ENCODE measurements at regions not wholly inside any gene's neighbourhood (a gene's known extent, or its start where the extent isn't known, plus 50 kb on each side); places are given as distances from the start of the nearest gene placed in this dataset.
A peak's percentile ranks its signal among the peaks of the same experiment; 100 is the strongest.

DNA sequence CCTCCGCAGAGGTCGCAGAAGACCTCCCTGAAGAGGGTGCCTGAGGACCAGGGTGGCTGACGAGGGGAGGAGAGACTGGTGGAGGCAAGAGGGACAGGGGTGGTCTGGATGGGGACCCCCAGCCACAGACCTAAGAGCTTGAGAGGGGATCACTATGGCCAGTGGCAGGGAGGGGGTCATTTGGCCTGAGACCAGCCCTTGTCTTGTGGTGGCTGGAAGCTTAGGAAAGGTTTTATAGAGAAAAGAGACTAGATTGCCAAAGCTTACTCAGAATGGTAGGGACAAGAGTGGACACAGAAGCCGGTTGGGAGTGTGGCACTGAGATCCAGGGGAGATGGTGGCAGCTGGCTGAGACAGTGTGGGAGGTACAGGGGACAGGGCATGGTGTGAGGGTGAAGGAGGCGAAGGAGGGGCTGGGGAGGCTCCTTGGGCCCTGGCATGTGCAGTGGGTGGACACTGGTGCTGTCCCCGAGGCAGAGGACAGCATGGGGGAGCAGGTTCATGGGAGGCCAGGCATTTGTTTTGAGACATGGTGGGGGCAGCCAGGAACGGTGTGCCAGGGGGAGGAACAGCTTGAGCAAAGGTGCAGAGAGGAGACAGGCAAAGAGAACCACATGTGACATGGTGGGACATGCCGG, 123.0 kb downstream of the C9orf50 start:
- ChIA-PET CTCF (interaction anchor here (0.6 to 0.7 kb wide), 2 partner anchors 35 to 88 kb away, joined by 3 to 6 read pairs; no protein-coding TSS in a partner anchor), POLR2A (interaction anchor here (0.6 to 4.5 kb wide), 9 partner anchors 11 to 1885 kb away, joined by 3 to 56 read pairs (median 5); no protein-coding TSS in a partner anchor)
- H3K36me3 ChIP-seq (ENCODE audit: control insufficient read depth in 2 of 2, insufficient read depth in 1 of 2, low read length in 2 of 2): no peaks in the 10 kb centered on the region
- H3K9me3 ChIP-seq (ENCODE audit: control insufficient read depth, insufficient read depth, low read depth, low read length): no peaks in the 10 kb centered on the region
- TF ChIP-seq MZF1 (tag by site-specific recombination; IDR thresholded peaks at IDR 0.05; ENCODE audit: borderline replicate concordance): no peak
- peak; percentile 2; the same call in 1 of the 2 replicates for TF ChIP-seq GLIS1 (tag by site-specific recombination; IDR thresholded peaks at IDR 0.05)
- TF ChIP-seq ZFP37 (tag by site-specific recombination; IDR thresholded peaks at IDR 0.05): no peak
- TF ChIP-seq ZFHX2 (tag by site-specific recombination; conservative IDR thresholded peaks at IDR 0.05): 0 out of 2 replicates have a peak, but pooled peaks have one; percentile 44
- peak; percentile 52 for TF ChIP-seq GLIS2 (tag by site-specific recombination; IDR thresholded peaks at IDR 0.05)
- peak; percentile 43; the same call in 1 of the 2 replicates for TF ChIP-seq EGR2 (tag by site-specific recombination; IDR thresholded peaks at IDR 0.05; ENCODE audit: low read depth)
- H3K4me3 ChIP-seq (ENCODE audit: low read depth, low read length): no peak overlapping the region
- no peak overlapping the region for H3K27ac ChIP-seq (ENCODE audit: extremely low read depth, low read depth, low read length)
- 0 out of 2 replicates have a peak, but pooled peaks cover 2% of the 10 kb centered on the region for H3K4me1 ChIP-seq (ENCODE audit: control insufficient read depth, insufficient read depth, low read length)

- Histone ChIP-seq H3K36me3 (ENCODE audit: control insufficient read depth in 2 of 2, insufficient read depth in 1 of 2, low read length in 2 of 2) (no peaks in the 10 kb centered on the region), H3K27ac (ENCODE audit: extremely low read depth, low read depth, low read length) (peak overlapping the region; percentile 87; the same call in 1 of the 2 replicates), H3K9me3 (ENCODE audit: control insufficient read depth, insufficient read depth, low read depth, low read length) (no peaks in the 10 kb centered on the region), H3K4me1 (ENCODE audit: control insufficient read depth, insufficient read depth, low read length) (0 out of 2 replicates have a peak, but pooled peaks cover 2% of the 10 kb centered on the region), H3K4me3 (ENCODE audit: low read depth, low read length) (peak overlapping the region; percentile 27)
- CTCF ChIA-PET: interaction anchor here (0.6 to 1.9 kb wide), 7 partner anchors 89 to 844 kb away, joined by 3 to 9 read pairs (median 3); partner anchors contain the start of gene IER5L
- POLR2A ChIA-PET: interaction anchor here (0.6 to 4.5 kb wide), 30 partner anchors 8 to 786 kb away, joined by 3 to 56 read pairs (median 4); partner anchors contain the start of gene IER5L
- no peak for TF ChIP-seq SP3 (tag by site-specific recombination; IDR thresholded peaks at IDR 0.05)
- TF ChIP-seq ZNF132 (tag by site-specific recombination; IDR thresholded peaks at IDR 0.05; ENCODE audit: borderline replicate concordance): no peak
- peak; percentile 20; the same call in 1 of the 2 replicates for TF ChIP-seq ZBTB17 (tag by site-specific recombination; IDR thresholded peaks at IDR 0.05)
- no peak for TF ChIP-seq ZNF404 (tag by site-specific recombination; IDR thresholded peaks at IDR 0.05)
- no peak for TF ChIP-seq EGR2 (tag by site-specific recombination; IDR thresholded peaks at IDR 0.05; ENCODE audit: low read depth)
- TF ChIP-seq ZNF423 (tag by site-specific recombination; IDR thresholded peaks at IDR 0.05): no peak
- no peak for TF ChIP-seq ZNF629 (tag by site-specific recombination; IDR thresholded peaks at IDR 0.05)
- 0 out of 2 replicates have a peak, but pooled peaks have one; percentile 7 for TF ChIP-seq ZNF600 (tag by site-specific recombination; IDR thresholded peaks at IDR 0.05)
- TF ChIP-seq, protein P1, sequence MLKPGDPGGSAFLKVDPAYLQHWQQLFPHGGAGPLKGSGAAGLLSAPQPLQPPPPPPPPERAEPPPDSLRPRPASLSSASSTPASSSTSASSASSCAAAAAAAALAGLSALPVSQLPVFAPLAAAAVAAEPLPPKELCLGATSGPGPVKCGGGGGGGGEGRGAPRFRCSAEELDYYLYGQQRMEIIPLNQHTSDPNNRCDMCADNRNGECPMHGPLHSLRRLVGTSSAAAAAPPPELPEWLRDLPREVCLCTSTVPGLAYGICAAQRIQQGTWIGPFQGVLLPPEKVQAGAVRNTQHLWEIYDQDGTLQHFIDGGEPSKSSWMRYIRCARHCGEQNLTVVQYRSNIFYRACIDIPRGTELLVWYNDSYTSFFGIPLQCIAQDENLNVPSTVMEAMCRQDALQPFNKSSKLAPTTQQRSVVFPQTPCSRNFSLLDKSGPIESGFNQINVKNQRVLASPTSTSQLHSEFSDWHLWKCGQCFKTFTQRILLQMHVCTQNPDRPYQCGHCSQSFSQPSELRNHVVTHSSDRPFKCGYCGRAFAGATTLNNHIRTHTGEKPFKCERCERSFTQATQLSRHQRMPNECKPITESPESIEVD (tag by site-specific recombination; IDR thresholded peaks at IDR 0.05): no peak
- no peak for TF ChIP-seq ZNF555 (tag by site-specific recombination; conservative IDR thresholded peaks at IDR 0.05)
- 0 out of 2 replicates have a peak, but pooled peaks have one; percentile 32 for TF ChIP-seq ZNF837 (tag by site-specific recombination; IDR thresholded peaks at IDR 0.05)
- peak; percentile 61 for TF ChIP-seq ZIC2 (tag by site-specific recombination; IDR thresholded peaks at IDR 0.05)
- TF ChIP-seq TRIM28 (IDR thresholded peaks at IDR 0.05; ENCODE audit: borderline replicate concordance, low read length): no peak
- peak; percentile 69; the same call in 1 of the 2 replicates for TF ChIP-seq PRDM1 (tag by site-specific recombination; IDR thresholded peaks at IDR 0.05)
- no peak for TF ChIP-seq ZNF214 (tag by site-specific recombination; IDR thresholded peaks at IDR 0.05; ENCODE audit: borderline replicate concordance)
- TF ChIP-seq ZFP3 (tag by site-specific recombination; IDR thresholded peaks at IDR 0.05; ENCODE audit: low read depth): no peak
- TF ChIP-seq SP7 (tag by site-specific recombination; IDR thresholded peaks at IDR 0.05): 0 out of 2 replicates have a peak, but pooled peaks have one; percentile 10
- no peak for TF ChIP-seq KLF10 (tag by site-specific recombination; IDR thresholded peaks at IDR 0.05)
- no peak for TF ChIP-seq ZNF292 (tag by site-specific recombination; IDR thresholded peaks at IDR 0.05; ENCODE audit: borderline replicate concordance, low read depth)
- peak; percentile 38; the same call in 1 of the 2 replicates for TF ChIP-seq SP2 (tag by site-specific recombination; IDR thresholded peaks at IDR 0.05)
- no peak for TF ChIP-seq ZNF350 (tag by site-specific recombination; IDR thresholded peaks at IDR 0.05)
- TF ChIP-seq GLIS1 (tag by site-specific recombination; IDR thresholded peaks at IDR 0.05): peak; percentile 74
- no peak for TF ChIP-seq ZBTB8A (tag by site-specific recombination; IDR thresholded peaks at IDR 0.05)
- TF ChIP-seq ZNF433 (tag by site-specific recombination; IDR thresholded peaks at IDR 0.05; ENCODE audit: low read depth): no peak
- TF ChIP-seq ZNF830 (tag by site-specific recombination; IDR thresholded peaks at IDR 0.05; ENCODE audit: low read depth): no peak
- no peak for TF ChIP-seq ZNF16 (tag by site-specific recombination; IDR thresholded peaks at IDR 0.05; ENCODE audit: low read depth)
- no peak for TF ChIP-seq ZNF19 (tag by site-specific recombination; IDR thresholded peaks at IDR 0.05; ENCODE audit: low read depth)
Observed at GRCh38 chr9:129497005-129497812, 123.7 kb downstream of the C9orf50 start.
